ENCODE measurements at regions not wholly inside any gene's neighbourhood (a gene's known extent, or its start where the extent isn't known, plus 50 kb on each side); places are given as distances from the start of the nearest gene placed in this dataset.

GRCh38 chr20:7505152-7505834, 435.0 kb downstream of the HAO1 start:
- 26% methylated on average over 4 of the region's 4 CpGs for WGBS (ENCODE audit: low lambda C conversion rate)
- Histone ChIP-seq H3K9me3 (ENCODE audit: low read length) (no peaks in the 10 kb centered on the region), H3K9ac (ENCODE audit: insufficient read depth, low read depth, low read length) (no peak overlapping the region), H3K4me3 (replicated peaks in 1 of 3; ENCODE audit: insufficient read depth in 1 of 3, low read depth in 2 of 3, low read length in 3 of 3) (no peak overlapping the region), H3K4me2 (ENCODE audit: low read depth, low read length) (no peak overlapping the region), H3K36me3 (replicated peaks in 1 of 2; ENCODE audit: control insufficient read depth in 1 of 2, insufficient read depth in 2 of 2, low read length in 2 of 2) (no peaks in the 10 kb centered on the region), H3K4me1 (ENCODE audit: insufficient read depth, low read length) (no peaks in the 10 kb centered on the region), H2AFZ (ENCODE audit: low read length) (no peak overlapping the region), H3K27me3 (ENCODE audit: control insufficient read depth in 1 of 2, insufficient read depth in 2 of 2, low read length in 2 of 2) (no peaks in the 10 kb centered on the region), H4K20me1 (ENCODE audit: insufficient read depth, low read length) (no peaks in the 10 kb centered on the region), H3K79me2 (ENCODE audit: insufficient read depth, low read length) (no peaks in the 10 kb centered on the region), H3K27ac (ENCODE audit: extremely low read length, insufficient read depth, low read length) (no peak overlapping the region)
- FAIRE-seq (no peak), ATAC-seq (peak; percentile 51), DNase-seq (ENCODE audit: low spot score) (no peak)
- intact Hi-C loops (cut with micrococcal nuclease; ENCODE audit: unreplicated experiment) (no loop called here), in situ Hi-C loops (cut with HindIII; ENCODE audit: extremely low pct_ligation_motif_present, low pct_unique_long_range_greater_than_20kb) (loop anchor here (10.0 kb wide), 1 partner anchor 60 kb away; no protein-coding TSS in a partner anchor)
- no TSS peak for BruUV-seq (replicated peaks)
- POLR2A ChIA-PET: no interaction called here
- TF ChIP-seq RFX5 (IDR thresholded peaks at IDR 0.05; ENCODE audit: low read depth, low read length): 0 out of 2 replicates have a peak, but pooled peaks have one; percentile 84
- no peak for TF ChIP-seq ZNF609 (CRISPR knock-in tag; IDR thresholded peaks at IDR 0.05; ENCODE audit: borderline replicate concordance)
- CTCF ChIA-PET (ENCODE audit: low intra/inter-chr PET ratio, low total read pairs): no interaction called here

GRCh38 chr20:7505835-7506221, 434.4 kb downstream of the HAO1 start:
- POLR2A ChIA-PET: no interaction called here
- Histone ChIP-seq H3K4me2 (ENCODE audit: low read depth, low read length) (no peak overlapping the region), H3K9ac (ENCODE audit: insufficient read depth, low read depth, low read length) (no peak overlapping the region), H3K9me3 (ENCODE audit: low read length) (no peaks in the 10 kb centered on the region), H3K4me1 (ENCODE audit: insufficient read depth, low read length) (no peaks in the 10 kb centered on the region), H3K27me3 (ENCODE audit: control insufficient read depth in 1 of 2, insufficient read depth in 2 of 2, low read length in 2 of 2) (no peaks in the 10 kb centered on the region), H2AFZ (ENCODE audit: low read length) (no peak overlapping the region), H3K27ac (ENCODE audit: extremely low read length, insufficient read depth, low read length) (no peak overlapping the region), H3K36me3 (replicated peaks in 1 of 2; ENCODE audit: control insufficient read depth in 1 of 2, insufficient read depth in 2 of 2, low read length in 2 of 2) (no peaks in the 10 kb centered on the region), H3K4me3 (replicated peaks in 1 of 3; ENCODE audit: insufficient read depth in 1 of 3, low read depth in 2 of 3, low read length in 3 of 3) (no peak overlapping the region), H3K79me2 (ENCODE audit: insufficient read depth, low read length) (no peaks in the 10 kb centered on the region), H4K20me1 (ENCODE audit: insufficient read depth, low read length) (no peaks in the 10 kb centered on the region)
- intact Hi-C loops (cut with micrococcal nuclease; ENCODE audit: unreplicated experiment): no loop called here
- CTCF ChIA-PET (ENCODE audit: low intra/inter-chr PET ratio, low total read pairs): no interaction called here
- ATAC-seq (no peak), DNase-seq (ENCODE audit: low spot score) (no peak), FAIRE-seq (no peak)
- TF ChIP-seq NFRKB (IDR thresholded peaks at IDR 0.05) (no peak), MAFK (conservative IDR thresholded peaks at IDR 0.05 in 1 of 2, IDR thresholded peaks at IDR 0.05 in 1 of 2; ENCODE audit: low read length in 2 of 2) (peak; percentile 67 to 73), ETS1 (CRISPR knock-in tag; IDR thresholded peaks at IDR 0.05) (no peak), ZNF34 (CRISPR knock-in tag; IDR thresholded peaks at IDR 0.05; ENCODE audit: borderline replicate concordance) (no peak), KDM6A (CRISPR knock-in tag; IDR thresholded peaks at IDR 0.05; ENCODE audit: low read depth) (no peak), MAFF (IDR thresholded peaks at IDR 0.05; ENCODE audit: low read depth, low read length) (peak; percentile 63), RFXAP (CRISPR knock-in tag; IDR thresholded peaks at IDR 0.05; ENCODE audit: borderline replicate concordance) (no peak), ZNF652 (CRISPR knock-in tag; IDR thresholded peaks at IDR 0.05; ENCODE audit: borderline replicate concordance, low read depth) (no peak)
- no TSS peak for BruUV-seq (replicated peaks)
- in situ Hi-C loops (cut with HindIII; ENCODE audit: extremely low pct_ligation_motif_present, low pct_unique_long_range_greater_than_20kb): loop anchor here (10.0 kb wide), 1 partner anchor 61 kb away; no protein-coding TSS in a partner anchor
- 40% methylated on average over 4 of the region's 4 CpGs for WGBS (ENCODE audit: low lambda C conversion rate)
